MM.1S (cell line): ENCODE measurements at regions not wholly inside any gene's neighbourhood (a gene's known extent, or its start where the extent isn't known, plus 50 kb on each side); places are given as distances from the start of the nearest gene placed in this dataset.

ENCODE experiments used
- DNase-seq: peaks from one replicate; pipeline ENCODE4 v3.0.0-alpha.2; 2015
- H2AFZ ChIP-seq: fragments of 300-600 bp; sonication (generic); 2 replicates; pipeline ENCODE4 v1.6.0; 2016; ENCODE audit warnings: antibody characterized with exemption, low read length
- H3F3A ChIP-seq: fragments of 300-600 bp; sonication (generic); 2 replicates; pipeline ENCODE4 v1.6.1; 2016; ENCODE audit warnings: mild to moderate bottlenecking, antibody characterized with exemption, low read length, moderate library complexity, mixed read lengths; ENCODE audit not compliant: insufficient read depth
- H3K27ac ChIP-seq: fragments of 300-600 bp; sonication (generic); 2 replicates; pipeline ENCODE4 v1.5.1; 2016; ENCODE audit warnings: mild to moderate bottlenecking, low read length
- H3K27me3 ChIP-seq: fragments of 300-600 bp; sonication (generic); replicated peaks from 2 replicates; pipeline ENCODE4 v1.6.0; 2016; ENCODE audit warnings: low read length; ENCODE audit not compliant: insufficient read depth
- H3K36me3 ChIP-seq: fragments of 300-600 bp; sonication (generic); replicated peaks from 2 replicates; pipeline ENCODE4 v1.6.1; 2016; ENCODE audit warnings: mild to moderate bottlenecking, low read length, mixed read lengths; ENCODE audit not compliant: insufficient read depth
- H3K4me1 ChIP-seq: fragments of 300-600 bp; sonication (generic); 2 replicates; pipeline ENCODE4 v1.6.1; 2016; ENCODE audit warnings: low read length, mixed read lengths
- H3K4me2 ChIP-seq: fragments of 300-600 bp; sonication (generic); 2 replicates; pipeline ENCODE4 v1.6.0; 2016; ENCODE audit warnings: low read depth, low read length
- H3K4me3 ChIP-seq: fragments of 300-600 bp; sonication (generic); 2 replicates; pipeline ENCODE4 v1.5.1; 2016; ENCODE audit warnings: low read length, mixed read lengths
- H3K79me2 ChIP-seq: fragments of 300-600 bp; sonication (generic); 2 replicates; pipeline ENCODE4 v1.6.1; 2016; ENCODE audit warnings: mixed run types, low read length, mixed read lengths
- H3K9ac ChIP-seq: fragments of 300-600 bp; sonication (generic); 2 replicates; pipeline ENCODE4 v1.6.1; 2016; ENCODE audit warnings: low read length, mixed read lengths
- H3K9me2 ChIP-seq: fragments of 300-600 bp; sonication (generic); replicated peaks from 2 replicates; pipeline ENCODE4 v1.6.1; 2016; ENCODE audit warnings: mild to moderate bottlenecking, low read length, mixed read lengths; ENCODE audit not compliant: insufficient read depth
- H3K9me3 ChIP-seq: fragments of 300-600 bp; sonication (generic); replicated peaks from 2 replicates; pipeline ENCODE4 v1.6.1; 2016; ENCODE audit warnings: mild to moderate bottlenecking, low read length, mixed read lengths; ENCODE audit not compliant: insufficient read depth
- H4K20me1 ChIP-seq: fragments of 300-600 bp; sonication (generic); 2 replicates; pipeline ENCODE4 v1.6.1; 2016; ENCODE audit warnings: mild to moderate bottlenecking, low read length, moderate library complexity, mixed read lengths; ENCODE audit not compliant: insufficient read depth
- CTCF ChIP-seq: fragments of 300-600 bp; sonication (generic); IDR thresholded peaks from 2 replicates; pipeline ENCODE4 v1.5.1; 2016; ENCODE audit warnings: antibody characterized with exemption, low read length, mixed read lengths
- EZH2 ChIP-seq: fragments of 300-600 bp; sonication (generic); optimal IDR thresholded peaks from 2 replicates; pipeline ENCODE3; 2017; ENCODE audit warnings: low read depth, mild to moderate bottlenecking, antibody characterized with exemption, low read length, mixed read lengths
- EZH2phosphoT487 ChIP-seq: fragments of 300-600 bp; sonication (generic); IDR thresholded peaks from 2 replicates; pipeline ENCODE4 v1.6.1; 2018; ENCODE audit warnings: antibody characterized with exemption, low read length

- Histone ChIP-seq H3F3A (no peaks in the 10 kb centered on the region), H3K9me3 (no peaks in the 10 kb centered on the region), H2AFZ (no peak overlapping the region), H3K4me2 (no peak overlapping the region), H3K36me3 (no peaks in the 10 kb centered on the region), H3K9me2 (no peaks in the 10 kb centered on the region), H3K79me2 (no peaks in the 10 kb centered on the region), H4K20me1 (no peaks in the 10 kb centered on the region), H3K27ac (no peak overlapping the region), H3K4me1 (no peaks in the 10 kb centered on the region), H3K4me3 (no peak overlapping the region), H3K27me3 (peaks cover 29% of the 10 kb centered on the region), H3K9ac (no peak overlapping the region)
- TF ChIP-seq EZH2 = no peak
- no peak for DNase-seq
Measured at GRCh38 chr1:29993950-29994349, 729.4 kb downstream of the MATN1 start.

GRCh38 chr1:29991815-29992214 lies 731.6 kb downstream of the MATN1 start:
- no peaks in the 10 kb centered on the region for H4K20me1 ChIP-seq
- H3K4me2 ChIP-seq = no peak overlapping the region
- no peak overlapping the region for H2AFZ ChIP-seq
- no peaks in the 10 kb centered on the region for H3K9me3 ChIP-seq
- DNase-seq = no peak
- H3F3A ChIP-seq = no peaks in the 10 kb centered on the region
- no peak overlapping the region for H3K27ac ChIP-seq
- H3K9ac ChIP-seq = no peak overlapping the region
- no peak for TF ChIP-seq CTCF
- TF ChIP-seq EZH2 = no peak
- TF ChIP-seq EZH2phosphoT487 = no peak
- H3K27me3 ChIP-seq = peaks cover 46% of the 10 kb centered on the region
- no peaks in the 10 kb centered on the region for H3K36me3 ChIP-seq
- H3K4me1 ChIP-seq = no peaks in the 10 kb centered on the region
- no peak overlapping the region for H3K4me3 ChIP-seq
- H3K9me2 ChIP-seq = no peaks in the 10 kb centered on the region
- no peaks in the 10 kb centered on the region for H3K79me2 ChIP-seq

- no peaks in the 10 kb centered on the region for H4K20me1 ChIP-seq
- DNase-seq = no peak
- H3K9me3 ChIP-seq = no peaks in the 10 kb centered on the region
- no peaks in the 10 kb centered on the region for H3K36me3 ChIP-seq
- peaks cover 54% of the 10 kb centered on the region for H3K27me3 ChIP-seq
- TF ChIP-seq EZH2phosphoT487 (no peak), EZH2 (no peak), CTCF (no peak)
- no peak overlapping the region for H3K27ac ChIP-seq
- H3K9me2 ChIP-seq = no peaks in the 10 kb centered on the region
- no peaks in the 10 kb centered on the region for H3K79me2 ChIP-seq
- H3K4me1 ChIP-seq = no peaks in the 10 kb centered on the region
- no peak overlapping the region for H3K4me2 ChIP-seq
- H3K9ac ChIP-seq = no peak overlapping the region
- H3K4me3 ChIP-seq = no peak overlapping the region
- no peaks in the 10 kb centered on the region for H3F3A ChIP-seq
- no peak overlapping the region for H2AFZ ChIP-seq
Measured at GRCh38 chr1:29991025-29991424, 732.4 kb downstream of the MATN1 start.

GRCh38 chr1:29990304-29990703 lies 733.1 kb downstream of the MATN1 start:
- H3K4me1 ChIP-seq = no peaks in the 10 kb centered on the region
- H3K4me3 ChIP-seq = no peak overlapping the region
- TF ChIP-seq EZH2 (no peak), CTCF (no peak), EZH2phosphoT487 (no peak)
- H3K79me2 ChIP-seq = no peaks in the 10 kb centered on the region
- no peaks in the 10 kb centered on the region for H3K36me3 ChIP-seq
- no peak overlapping the region for H2AFZ ChIP-seq
- no peaks in the 10 kb centered on the region for H3F3A ChIP-seq
- no peak overlapping the region for H3K9ac ChIP-seq
- H3K4me2 ChIP-seq = no peak overlapping the region
- no peaks in the 10 kb centered on the region for H4K20me1 ChIP-seq
- no peak for DNase-seq
- H3K9me2 ChIP-seq = no peaks in the 10 kb centered on the region
- peaks cover 60% of the 10 kb centered on the region for H3K27me3 ChIP-seq
- no peak overlapping the region for H3K27ac ChIP-seq
- H3K9me3 ChIP-seq = no peaks in the 10 kb centered on the region
